Stomach smooth muscle (tissue), 2 donors: ENCODE measurements at regions not wholly inside any gene's neighbourhood (a gene's known extent, or its start where the extent isn't known, plus 50 kb on each side); places are given as distances from the start of the nearest gene placed in this dataset.

Source experiments
- H3K27ac ChIP-seq: one replicate; pipeline ENCODE4 v1.7.0; 2013; ENCODE audit warnings: mild to moderate bottlenecking, low read length, inconsistent platforms
- H3K27me3 ChIP-seq, 2 donors: one replicate each; pipeline ENCODE4 v1.7.0; 2013; ENCODE audit warnings: low read length in 2 of 2; ENCODE audit not compliant: insufficient read depth in 2 of 2, control insufficient read depth in 1 of 2
- H3K36me3 ChIP-seq, 2 donors: one replicate each; pipeline ENCODE4 v1.7.0; 2013; ENCODE audit warnings: low read length in 2 of 2; ENCODE audit not compliant: control insufficient read depth in 2 of 2, insufficient read depth in 2 of 2
- H3K4me1 ChIP-seq: one replicate; pipeline ENCODE4 v1.7.0; 2013; ENCODE audit warnings: low read length; ENCODE audit not compliant: control insufficient read depth, insufficient read depth
- H3K4me3 ChIP-seq, 2 donors: one replicate each; pipeline ENCODE4 v1.7.0; 2013; ENCODE audit warnings: low read length in 2 of 2
- H3K9ac ChIP-seq, 2 donors: one replicate each; pipeline ENCODE4 v1.7.0; 2013; ENCODE audit warnings: low read length in 2 of 2, mild to moderate bottlenecking in 1 of 2
- H3K9me3 ChIP-seq, 2 donors: one replicate each; pipeline ENCODE4 v1.7.0; 2013; ENCODE audit warnings: low read length in 2 of 2; ENCODE audit not compliant: control insufficient read depth in 2 of 2
- donor health status: healthy.
- donor health status: Pancreatic carcinoma.

- Histone ChIP-seq H3K9me3 (no peaks in the 10 kb centered on the region), H3K27ac (no peak overlapping the region), H3K4me3 (no peak overlapping the region), H3K36me3 (no peaks in the 10 kb centered on the region), H3K9ac (no peak overlapping the region), H3K4me1 (peaks cover 14% of the 10 kb centered on the region), H3K27me3 (no peaks in the 10 kb centered on the region)
These were observed 345.5 kb downstream of the TNS1 start for GRCh38 chr2:217657252-217657651.

GRCh38 chr2:217656316-217656715 is 346.5 kb downstream of the TNS1 start:
- no peaks in the 10 kb centered on the region for H3K27me3 ChIP-seq
- H3K4me1 ChIP-seq: peaks cover 8% of the 10 kb centered on the region
- no peaks in the 10 kb centered on the region for H3K9me3 ChIP-seq

GRCh38 chr2:217655651-217656050 is 347.1 kb downstream of the TNS1 start:
- Histone ChIP-seq H3K27ac (no peak overlapping the region), H3K4me1 (peaks cover 8% of the 10 kb centered on the region), H3K27me3 (no peaks in the 10 kb centered on the region), H3K9ac (no peak overlapping the region), H3K4me3 (no peak overlapping the region), H3K9me3 (no peaks in the 10 kb centered on the region), H3K36me3 (no peaks in the 10 kb centered on the region)

More at GRCh38 chr2:217656316-217656715, 346.5 kb downstream of the TNS1 start:
- no peak overlapping the region for H3K27ac ChIP-seq
- no peak overlapping the region for H3K9ac ChIP-seq
- H3K4me3 ChIP-seq: no peak overlapping the region
- no peaks in the 10 kb centered on the region for H3K36me3 ChIP-seq

GRCh38 chr2:217654168-217654567 is 348.6 kb downstream of the TNS1 start:
- Histone ChIP-seq H3K27ac (no peak overlapping the region), H3K4me1 (peaks cover 8% of the 10 kb centered on the region), H3K4me3 (no peak overlapping the region), H3K27me3 (no peaks in the 10 kb centered on the region), H3K9me3 (no peaks in the 10 kb centered on the region), H3K9ac (no peak overlapping the region), H3K36me3 (no peaks in the 10 kb centered on the region)

GRCh38 chr2:217652761-217653639 is 349.8 kb downstream of the TNS1 start:
- Histone ChIP-seq H3K9ac (no peak overlapping the region), H3K4me1 (peaks cover 8% of the 10 kb centered on the region), H3K27ac (no peak overlapping the region), H3K36me3 (no peaks in the 10 kb centered on the region), H3K4me3 (peak overlapping the region in 1 of 2 donors; percentile 22), H3K27me3 (no peaks in the 10 kb centered on the region), H3K9me3 (no peaks in the 10 kb centered on the region)

- Histone ChIP-seq H3K9ac (no peak overlapping the region), H3K36me3 (no peaks in the 10 kb centered on the region), H3K9me3 (no peaks in the 10 kb centered on the region), H3K27ac (no peak overlapping the region), H3K4me1 (peaks cover 8% of the 10 kb centered on the region), H3K27me3 (no peaks in the 10 kb centered on the region), H3K4me3 (no peak overlapping the region)
These were observed 352.0 kb downstream of the TNS1 start for GRCh38 chr2:217650716-217651360.

- Histone ChIP-seq H3K4me1 (peaks cover 8% of the 10 kb centered on the region), H3K27me3 (no peaks in the 10 kb centered on the region), H3K27ac (no peak overlapping the region), H3K9ac (no peak overlapping the region), H3K4me3 (no peak overlapping the region), H3K36me3 (no peaks in the 10 kb centered on the region), H3K9me3 (no peaks in the 10 kb centered on the region)
These were observed 352.6 kb downstream of the TNS1 start for GRCh38 chr2:217650229-217650628.

GRCh38 chr2:217647925-217648324 is 354.9 kb downstream of the TNS1 start:
- peaks cover 4% of the 10 kb centered on the region for H3K4me1 ChIP-seq
- no peaks in the 10 kb centered on the region for H3K27me3 ChIP-seq
- H3K9ac ChIP-seq: no peak overlapping the region
- no peaks in the 10 kb centered on the region for H3K9me3 ChIP-seq
- H3K4me3 ChIP-seq: no peak overlapping the region
- peaks cover 0 to under 1% of the 10 kb centered on the region in 2 donors for H3K36me3 ChIP-seq
- H3K27ac ChIP-seq: no peak overlapping the region

- no peaks in the 10 kb centered on the region for H3K9me3 ChIP-seq
- H3K27ac ChIP-seq: no peak overlapping the region
These were observed 355.6 kb downstream of the TNS1 start for GRCh38 chr2:217647226-217647625.

GRCh38 chr2:217645896-217646295 is 356.9 kb downstream of the TNS1 start:
- no peaks in the 10 kb centered on the region for H3K27me3 ChIP-seq
- peaks cover 4% of the 10 kb centered on the region for H3K4me1 ChIP-seq
- no peak overlapping the region for H3K4me3 ChIP-seq
- no peak overlapping the region for H3K9ac ChIP-seq
- no peak overlapping the region for H3K27ac ChIP-seq
- H3K36me3 ChIP-seq: peaks cover 0 to 2% of the 10 kb centered on the region in 2 donors
- H3K9me3 ChIP-seq: no peaks in the 10 kb centered on the region

More at GRCh38 chr2:217647226-217647625, 355.6 kb downstream of the TNS1 start:
- Histone ChIP-seq H3K9ac (no peak overlapping the region), H3K4me3 (no peak overlapping the region), H3K27me3 (no peaks in the 10 kb centered on the region), H3K36me3 (peaks cover 0 to 2% of the 10 kb centered on the region in 2 donors), H3K4me1 (peaks cover 4% of the 10 kb centered on the region)
